ENCODE measurements at regions not wholly inside any gene's neighbourhood (a gene's known extent, or its start where the extent isn't known, plus 50 kb on each side); places are given as distances from the start of the nearest gene placed in this dataset.
"Not testable (repeated sequence)": the region's sequence is repeated elsewhere in the genome, so short reads cannot be mapped to it uniquely, and the experiment has no call there.

DNA sequence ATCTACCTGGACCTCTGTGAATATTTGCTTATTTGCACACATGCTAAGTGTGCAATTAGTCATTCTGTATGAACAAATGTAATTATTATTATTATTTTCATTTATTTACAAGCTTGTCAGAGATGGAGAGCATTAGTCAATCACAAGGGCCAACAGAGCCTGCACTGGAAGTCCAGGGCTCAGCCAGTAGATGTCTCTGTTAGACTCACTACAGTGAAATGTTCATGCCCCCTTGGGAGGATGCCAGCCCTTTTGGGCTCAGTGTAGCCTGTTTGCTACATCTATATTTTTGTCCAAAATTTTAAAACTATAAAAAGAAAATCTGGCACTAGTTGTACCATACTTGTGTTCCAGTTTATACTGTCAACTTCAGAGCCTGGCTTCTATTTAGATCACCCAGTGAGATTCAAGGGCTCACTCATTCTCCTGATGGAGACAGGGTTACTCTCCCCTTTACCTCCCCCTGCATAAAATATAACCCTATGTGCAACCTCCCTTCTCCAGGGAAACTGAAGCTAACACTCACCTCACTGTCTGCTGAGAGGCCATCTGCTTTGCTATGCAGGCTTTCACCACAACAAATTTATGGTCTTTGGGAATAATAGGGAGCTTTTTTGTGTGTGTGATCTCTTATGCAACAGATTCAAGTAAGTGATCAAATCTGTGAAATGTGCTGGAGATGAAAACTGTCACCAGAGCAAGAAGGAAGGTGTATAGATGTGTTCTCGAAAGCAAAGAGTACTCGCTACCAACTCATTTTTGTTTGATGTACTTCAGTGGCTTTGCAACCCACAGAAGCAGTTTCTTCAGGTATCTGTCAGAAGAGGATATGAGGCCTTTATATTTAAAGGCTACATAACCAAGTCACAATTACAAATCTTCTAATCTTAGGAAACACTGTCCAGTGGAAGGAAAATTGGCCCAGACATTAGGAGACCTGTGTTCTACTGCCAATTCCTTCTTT, 99.9 kb upstream of the TLE4 start:
- DNase-seq (ENCODE audit: low read depth), result peak; percentile 6

DNA sequence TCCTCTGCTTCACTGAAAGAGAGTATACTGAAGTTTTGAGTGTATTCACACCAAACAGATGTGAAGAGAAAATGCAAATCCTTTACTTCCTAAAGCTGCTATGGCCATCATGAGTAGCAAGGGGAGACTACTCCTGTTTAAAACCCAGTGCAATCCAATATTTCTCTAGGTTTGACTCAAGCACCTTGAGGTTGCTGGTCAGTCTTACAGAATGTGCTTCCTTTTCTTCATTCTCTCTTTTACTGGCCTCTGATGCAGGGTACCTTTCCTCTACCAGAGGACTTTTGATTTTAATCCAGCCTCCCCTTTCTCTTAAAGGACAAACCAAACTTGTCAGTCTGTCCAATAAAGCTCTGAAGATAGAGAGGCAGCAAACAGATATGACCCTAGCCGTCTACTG, 98.1 kb upstream of the TLE4 start:
- no peak for DNase-seq (ENCODE audit: low read depth)

DNA sequence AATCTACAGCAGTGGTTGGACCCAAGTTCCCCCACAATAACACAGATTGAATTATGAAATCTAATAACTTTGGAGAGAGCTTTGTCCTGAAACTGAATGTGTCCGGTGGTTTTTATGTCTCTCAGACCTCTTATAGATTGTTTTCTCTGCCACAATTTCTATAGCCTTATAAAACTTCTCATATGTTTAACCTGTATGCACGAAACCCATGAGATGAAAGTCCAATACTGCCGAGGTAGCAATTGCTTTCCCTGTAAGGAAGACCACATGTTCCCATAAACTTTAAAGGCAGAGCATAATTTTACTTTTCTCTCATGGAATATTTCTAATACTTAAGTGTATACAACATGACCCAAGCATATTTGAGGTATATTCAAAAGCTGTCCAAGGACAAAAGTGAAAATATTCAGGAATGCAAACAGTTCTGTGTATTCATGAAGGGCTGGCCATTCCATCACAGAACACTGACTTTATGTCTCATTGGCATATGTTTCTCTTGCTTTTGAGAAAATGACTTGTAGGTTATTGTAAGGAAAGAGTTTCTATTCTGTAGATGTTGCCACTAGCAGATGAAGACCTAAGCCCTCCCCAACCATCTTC, 94.4 kb upstream of the TLE4 start:
- DNase-seq (ENCODE audit: low read depth), result no peak

DNA sequence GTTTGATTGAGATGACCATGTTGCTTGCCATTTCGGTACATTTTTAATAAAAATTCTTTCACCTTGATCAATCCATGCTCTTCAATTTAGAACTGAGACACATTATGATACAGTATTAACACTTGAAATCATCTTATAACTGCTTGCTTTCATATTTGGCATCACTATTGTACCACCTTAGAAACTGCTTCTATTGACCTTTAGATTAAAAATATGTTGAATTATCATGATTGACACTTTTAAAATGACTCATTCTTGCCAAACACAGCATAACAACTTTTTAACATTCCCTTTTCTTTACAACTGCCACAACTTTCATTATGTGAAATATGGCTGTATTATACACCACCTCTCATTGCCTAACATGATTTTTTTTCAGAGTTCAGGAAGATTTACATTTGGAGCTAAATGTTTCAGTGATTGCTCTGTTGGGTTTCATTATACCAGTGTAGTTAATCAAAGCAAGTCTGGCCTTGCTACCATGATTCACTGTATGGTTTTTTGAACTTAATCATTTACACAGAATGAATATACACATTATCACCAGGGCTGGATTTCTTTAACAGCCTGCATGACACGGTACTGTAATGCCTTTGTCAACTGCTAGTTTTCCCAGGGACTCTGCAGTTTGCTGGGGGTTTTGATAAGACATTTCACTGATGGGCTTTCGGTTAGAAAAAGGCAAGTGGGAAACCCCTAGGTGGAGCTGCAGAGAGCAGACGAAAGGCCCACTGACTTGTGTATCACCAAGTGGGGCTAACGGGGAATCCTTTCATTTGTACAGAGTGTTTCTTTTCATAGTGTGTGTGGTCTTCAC, 93.6 kb upstream of the TLE4 start:
- DNase-seq (ENCODE audit: low read depth), result peak; percentile 15

DNA sequence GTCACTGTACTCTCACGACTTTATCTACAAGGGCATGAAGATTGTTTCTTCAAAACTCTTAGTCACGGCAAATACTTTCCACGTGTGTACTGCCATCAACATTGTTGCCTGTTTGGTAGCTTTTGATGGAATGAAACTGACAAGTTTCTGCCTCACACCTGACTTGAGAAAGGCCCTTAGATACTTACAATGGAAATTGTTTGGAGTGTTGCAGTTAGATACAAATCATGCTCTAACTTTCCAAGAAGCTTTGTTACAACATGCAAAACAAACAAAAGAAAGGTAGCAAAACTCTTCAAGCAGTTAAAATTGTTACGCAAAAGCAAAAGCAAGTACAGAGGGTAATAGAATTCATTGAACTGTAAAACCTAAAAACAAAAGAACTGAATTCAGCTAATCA, 91.1 kb upstream of the TLE4 start:
- DNase-seq (ENCODE audit: low read depth), result no peak

- DNase-seq (ENCODE audit: low read depth), result no peak
Measured at GRCh38 chr9:79481846-79482477, 89.8 kb upstream of the TLE4 start.

GRCh38 chr9:79485258-79485657, 86.5 kb upstream of the TLE4 start:
- no peak for DNase-seq (ENCODE audit: low read depth)

GRCh38 chr9:79489261-79490000, 82.3 kb upstream of the TLE4 start:
- DNase-seq (ENCODE audit: low read depth), result no peak

- no peak for DNase-seq (ENCODE audit: low read depth)
Measured at GRCh38 chr9:79490657-79491248, 81.0 kb upstream of the TLE4 start.

DNA sequence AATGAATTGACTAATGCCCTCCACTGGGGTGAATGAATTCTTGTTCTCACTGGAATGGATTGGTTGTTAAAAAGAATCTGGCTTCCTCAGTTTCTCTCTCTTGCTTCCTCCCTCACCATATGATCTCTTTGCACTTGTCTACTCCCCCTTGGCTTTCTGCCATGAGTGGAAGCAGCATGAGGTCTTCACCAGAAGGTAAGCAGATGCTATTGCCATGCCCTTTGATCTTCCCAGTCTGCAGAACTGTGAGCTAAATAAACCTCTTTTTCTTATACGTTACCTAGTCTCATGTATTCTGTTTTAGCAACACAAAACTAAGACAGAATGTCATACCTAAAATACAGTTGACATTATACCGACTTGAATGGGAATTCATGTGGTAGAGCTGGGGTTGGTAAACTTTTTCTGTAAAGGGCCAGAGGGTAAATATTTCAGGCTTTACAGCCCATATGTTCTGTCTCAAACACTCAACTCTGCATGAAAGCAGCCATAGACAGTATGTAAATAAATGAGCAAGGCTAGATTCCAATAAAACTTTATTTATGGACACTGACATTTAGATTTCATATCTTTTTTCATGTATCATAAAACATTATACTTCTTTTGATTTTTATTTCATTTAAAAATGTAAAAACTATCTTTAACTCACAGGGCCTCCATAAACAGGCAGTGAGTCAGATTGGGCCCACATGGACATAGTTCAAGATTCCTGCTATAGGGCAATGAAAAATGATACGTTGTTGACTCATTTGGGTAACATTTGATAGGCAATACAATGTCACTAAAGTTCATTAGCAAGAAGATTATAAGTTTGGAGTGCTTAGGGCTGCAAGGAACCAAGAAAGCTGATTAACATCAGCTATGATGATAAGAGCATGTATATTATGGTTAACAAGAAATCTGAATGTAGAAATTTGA, 79.4 kb upstream of the TLE4 start:
- DNase-seq (ENCODE audit: low read depth), result no peak

DNA sequence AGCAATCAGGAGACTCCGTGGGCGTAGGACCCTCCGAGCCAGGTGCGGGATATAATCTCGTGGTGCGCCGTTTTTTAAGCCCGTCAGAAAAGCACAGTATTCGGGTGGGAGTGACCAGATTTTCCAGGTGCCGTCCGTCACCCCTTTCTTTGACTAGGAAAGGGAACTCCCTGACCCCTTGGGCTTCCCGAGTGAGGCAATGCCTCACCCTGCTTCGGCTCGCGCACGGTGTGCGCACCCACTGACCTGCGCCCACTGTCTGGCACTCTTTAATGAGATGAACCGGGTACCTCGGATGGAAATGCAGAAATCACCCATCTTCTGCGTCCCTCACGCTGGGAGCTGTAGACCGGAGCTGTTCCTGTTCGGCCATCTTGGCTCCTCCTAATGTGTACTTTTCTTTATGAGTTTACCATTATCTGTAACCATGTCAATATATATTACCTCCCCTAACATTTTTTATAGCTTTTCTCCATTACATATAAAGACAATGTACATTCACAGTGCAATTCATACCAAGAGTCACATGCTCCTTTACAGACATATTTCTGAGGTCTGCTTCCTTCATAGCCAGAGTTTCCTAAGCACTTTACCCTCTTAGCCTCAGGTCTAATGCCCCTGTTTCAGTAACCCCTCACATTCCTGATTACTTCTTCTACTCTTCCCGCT, 71.4 kb upstream of the TLE4 start:
- not testable (repeated sequence) for DNase-seq (ENCODE audit: low read depth)

DNA sequence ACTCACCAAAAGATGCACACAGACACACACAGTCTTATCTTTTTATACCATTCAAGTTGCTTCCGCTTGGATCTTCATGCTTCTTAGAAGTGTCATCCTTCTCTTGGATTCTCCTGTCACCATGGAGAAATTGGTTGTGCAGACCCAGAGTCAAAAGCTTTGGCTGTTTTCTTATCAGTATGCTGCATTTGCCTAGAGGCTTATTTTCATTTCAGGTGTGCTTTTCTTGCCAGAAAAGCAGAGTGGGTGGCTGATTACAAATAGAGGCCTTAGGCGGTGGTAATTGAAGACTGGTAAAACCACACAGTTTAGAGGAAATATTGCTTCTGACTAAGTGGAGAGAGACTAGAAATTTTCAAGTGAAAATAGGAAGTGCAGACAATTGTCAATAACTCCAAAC, 70.2 kb upstream of the TLE4 start:
- DNase-seq (ENCODE audit: low read depth), result no peak

DNA sequence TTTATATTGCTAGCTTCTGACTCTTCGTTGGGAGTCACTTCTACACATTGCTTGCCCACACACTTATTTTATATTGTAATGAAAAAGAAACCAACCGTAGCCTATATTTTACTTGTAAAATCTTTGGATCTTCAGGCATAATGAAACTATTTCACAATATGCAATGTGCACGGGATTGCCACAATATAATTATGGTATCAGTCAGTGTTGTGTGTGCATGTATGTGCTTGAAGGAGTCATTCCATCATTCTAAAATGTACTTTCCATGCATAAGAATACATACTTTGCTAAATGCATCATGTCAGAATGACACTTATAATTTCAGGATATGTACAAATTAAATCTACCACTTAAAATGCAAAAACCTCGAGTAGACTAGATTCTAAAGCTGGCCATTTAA, 64.0 kb upstream of the TLE4 start:
- DNase-seq (ENCODE audit: low read depth), result no peak

DNA sequence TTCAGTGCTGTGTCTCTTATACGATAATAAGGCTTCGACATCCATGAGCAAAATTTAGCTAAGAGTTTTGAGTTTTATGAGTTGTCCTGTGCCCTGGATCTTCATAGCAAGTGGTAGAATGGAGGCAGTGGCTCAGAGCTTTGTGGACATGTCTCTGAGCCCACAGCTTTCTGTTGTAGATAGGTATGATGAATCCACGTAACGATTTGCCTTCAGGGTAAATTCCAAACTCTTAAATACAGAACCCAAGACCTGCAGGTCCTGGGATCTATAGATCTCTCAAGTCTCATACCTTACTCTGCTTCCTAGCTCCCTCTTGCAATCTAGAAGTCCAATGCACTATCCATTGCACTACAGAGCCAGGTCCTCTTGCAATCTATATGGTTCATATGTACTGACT, 59.5 kb upstream of the TLE4 start:
- no peak for DNase-seq (ENCODE audit: low read depth)
